ENCODE measurements at regions not wholly inside any gene's neighbourhood (a gene's known extent, or its start where the extent isn't known, plus 50 kb on each side); places are given as distances from the start of the nearest gene placed in this dataset.

- TF ChIP-seq GATA2 (IDR thresholded peaks at IDR 0.05; ENCODE audit: low read depth, low read length) (no peak), GATA3 (IDR thresholded peaks at IDR 0.05; ENCODE audit: low read depth, low read length) (no peak)
These were observed 91.7 kb upstream of the PHACTR3 start for GRCh38 chr20:59512651-59513050.

All from SH-SY5Y (cell line).